K562 (cell line): ENCODE measurements at regions not wholly inside any gene's neighbourhood (a gene's known extent, or its start where the extent isn't known, plus 50 kb on each side); places are given as distances from the start of the nearest gene placed in this dataset.
A peak's percentile ranks its signal among the peaks of the same experiment; 100 is the strongest.
"Not testable (repeated sequence)": the region's sequence is repeated elsewhere in the genome, so short reads cannot be mapped to it uniquely, and the experiment has no call there.

Experiments
- ATAC-seq: fragments of 200-7000 bp; cut with Tn5 transposase; 3 replicates; pipeline ENCODE4 v1.9.1; 2020; ENCODE audit warnings: moderate library complexity
- BruUV-seq: library from RNA; stranded (reverse); fragments of 400-500 nt; replicated peaks from 2 replicates; lab custom pipeline; 2021; lab: Mats Ljungman, UMichigan
- CTCF ChIA-PET: fragments of 300-600 bp; formaldehyde crosslinking; extraction: SDS; loops from one replicate; lab custom pipeline; 2021; ENCODE audit warnings: low intra/inter-chr PET ratio; lab: Yijun Ruan, JAX
- POLR2A ChIA-PET: fragments of 300-600, 350-650 bp; sonication (Branson Sonifier 250); formaldehyde crosslinking; extraction: SDS; loops from one replicate; lab custom pipeline; 2021; ENCODE audit warnings: antibody characterized with exemption, inconsistent platforms; lab: Yijun Ruan, JAX
- DNase-seq, 4 experiments: peaks; one replicate each; pipeline versions ENCODE4 v3.0.0 to v3.0.0-alpha.2; 2011 to 2018; ENCODE audit warnings: low spot score in 3 of 4, mixed read lengths in 3 of 4; ENCODE audit errors: extremely low read depth in 1 of 4
- FAIRE-seq: peaks from 2 replicates; lab custom pipeline; 2011; peaks lifted over from hg19 to GRCh38; lab: Jason Lieb, UNC
- H2AFZ ChIP-seq: 2 replicates; pipeline ENCODE4 v1.6.0; 2011; ENCODE audit warnings: low read depth, low read length, control low read depth, inconsistent platforms
- H3K27ac ChIP-seq: fragments of 200-600 bp; 3 replicates; pipeline ENCODE4 v1.8.0; 2011; ENCODE audit warnings: low read depth, mild to moderate bottlenecking, control low read depth, inconsistent platforms, low read length, moderate library complexity, mixed read lengths; ENCODE audit errors: extremely low read depth
- H3K27me3 ChIP-seq, 2 experiments: fragments of 300-600 bp in 1 of 2; 2 replicates in 1 of 2; 3 replicates in 1 of 2; pipeline versions ENCODE4 v1.6.0 to v1.8.0; 2011; ENCODE audit warnings: inconsistent platforms in 2 of 2, low read length in 2 of 2, mild to moderate bottlenecking in 1 of 2, mixed read lengths in 1 of 2, moderate library complexity in 1 of 2; ENCODE audit not compliant: control insufficient read depth in 2 of 2, insufficient read depth in 2 of 2
- H3K36me3 ChIP-seq: fragments of 300-600 bp; 3 replicates; pipeline ENCODE4 v1.8.0; 2011; ENCODE audit warnings: mild to moderate bottlenecking, low read length, inconsistent platforms; ENCODE audit not compliant: control insufficient read depth, insufficient read depth
- H3K4me1 ChIP-seq, 2 experiments: fragments of 200-600 bp in 1 of 2; replicated peaks in 1 of 2; 2 replicates in 1 of 2; 3 replicates in 1 of 2; pipeline versions ENCODE4 v1.5.1 to v1.8.0; 2011; ENCODE audit warnings: inconsistent platforms in 2 of 2, low read length in 2 of 2, mild to moderate bottlenecking in 1 of 2, mixed read lengths in 1 of 2, moderate library complexity in 1 of 2; ENCODE audit not compliant: control insufficient read depth in 2 of 2, insufficient read depth in 2 of 2
- H3K4me2 ChIP-seq: 2 replicates; pipeline ENCODE4 v1.6.1; 2011; ENCODE audit warnings: low read length, control low read depth, inconsistent platforms, mixed read lengths; ENCODE audit not compliant: insufficient read depth
- H3K4me3 ChIP-seq: fragments of 200-600 bp; sonication (generic), shearing (Covaris generic); 2 replicates; pipeline ENCODE4 v1.5.1; 2016; ENCODE audit warnings: control low read depth, inconsistent platforms
- H3K79me2 ChIP-seq: fragments of 200-600 bp; 3 replicates; pipeline ENCODE4 v1.8.0; 2011; ENCODE audit warnings: low read length, inconsistent platforms; ENCODE audit not compliant: control insufficient read depth, insufficient read depth
- H3K9ac ChIP-seq, 2 experiments: 2 replicates each; pipeline versions ENCODE4 v1.6.0 to v1.6.1; 2011; ENCODE audit warnings: low read depth in 2 of 2, low read length in 2 of 2, control low read depth in 1 of 2, inconsistent platforms in 1 of 2, mild to moderate bottlenecking in 1 of 2, mixed read lengths in 1 of 2; ENCODE audit not compliant: insufficient read depth in 1 of 2
- H3K9me1 ChIP-seq: one replicate; pipeline ENCODE4 v1.6.0; 2011; ENCODE audit warnings: inconsistent platforms, mild to moderate bottlenecking, low read length, moderate library complexity; ENCODE audit not compliant: control insufficient read depth, insufficient read depth
- H3K9me3 ChIP-seq: replicated peaks from 2 replicates; pipeline ENCODE4 v1.5.1; 2011; ENCODE audit warnings: low read depth, low read length, inconsistent platforms; ENCODE audit not compliant: control insufficient read depth, insufficient read depth
- H4K20me1 ChIP-seq: replicated peaks from 2 replicates; pipeline ENCODE4 v1.6.1; 2011; ENCODE audit warnings: low read length, inconsistent platforms, mixed read lengths; ENCODE audit not compliant: control insufficient read depth, insufficient read depth
- FOXA3 ChIP-seq, 2 experiments: fragments of 450-650 bp in 1 of 2; sonication (generic) in 1 of 2; formaldehyde crosslinking; IDR thresholded peaks in 1 of 2; conservative IDR thresholded peaks in 1 of 2; 2 replicates each; pipeline versions ENCODE4 v1.4.0 to v1.8.0; 2020 to 2022; ENCODE audit warnings: mild to moderate bottlenecking in 2 of 2, missing genetic modification reagents in 1 of 2
- FOXK2 ChIP-seq, 2 experiments: fragments of 450-650 bp; IDR thresholded peaks in 1 of 2; conservative IDR thresholded peaks in 1 of 2; 2 replicates each; pipeline ENCODE4 v1.6.1; 2016; ENCODE audit warnings: low read depth in 2 of 2, mild to moderate bottlenecking in 1 of 2
- MEIS2 ChIP-seq: fragments of 450-650 bp; IDR thresholded peaks from 2 replicates; pipeline ENCODE4 v1.6.1; 2014; ENCODE audit warnings: mild to moderate bottlenecking; ENCODE audit not compliant: partially characterized antibody
- PBX2 ChIP-seq, 2 experiments: IDR thresholded peaks in 1 of 2; conservative IDR thresholded peaks in 1 of 2; 2 replicates each; pipeline ENCODE4 v1.6.1; 2016; ENCODE audit warnings: low read depth in 2 of 2, mild to moderate bottlenecking in 1 of 2, missing compliant biosample characterization in 1 of 2, missing genetic modification characterization in 1 of 2, moderate library complexity in 1 of 2
- TOE1 ChIP-seq, 2 experiments: fragments of 450-650 bp in 1 of 2; sonication (generic) in 1 of 2; formaldehyde crosslinking in 1 of 2; IDR thresholded peaks; 2 replicates each; pipeline versions ENCODE4 v1.7.1 to v1.8.0; 2016 to 2022; ENCODE audit warnings: borderline replicate concordance in 2 of 2, mild to moderate bottlenecking in 2 of 2, antibody characterized with exemption in 1 of 2, inconsistent platforms in 1 of 2, low read depth in 1 of 2, missing genetic modification reagents in 1 of 2, moderate library complexity in 1 of 2
- YY1 ChIP-seq, 3 experiments: IDR thresholded peaks; 2 replicates each; pipeline ENCODE4 v1.6.1; 2011; ENCODE audit warnings: low read length in 2 of 3, mild to moderate bottlenecking in 2 of 3, moderate library complexity in 2 of 3, borderline replicate concordance in 1 of 3, control low read depth in 1 of 3, low read depth in 1 of 3; ENCODE audit not compliant: insufficient read depth in 3 of 3, insufficient replicate concordance in 2 of 3, control insufficient read depth in 1 of 3, insufficient read length in 1 of 3; ENCODE audit errors: extremely low read depth in 1 of 3
- ZNF766 ChIP-seq: fragments of 200-800 bp; sonication (Bioruptor generic); conservative IDR thresholded peaks from 2 replicates; pipeline ENCODE4 v1.6.1; 2016; ENCODE audit warnings: missing genetic modification characterization, missing compliant biosample characterization
- WGBS: fragments of 100-300 bp; shearing (Covaris generic); methylation state at CpG from one replicate; pipeline ENCODE4 v1.1.6; 2016; ENCODE audit warnings: low coverage, mixed read lengths; ENCODE audit not compliant: insufficient coverage; ENCODE audit errors: missing lambda C conversion rate; 5-methylcytosine and 5-hydroxymethylcytosine counted together
- in situ Hi-C: fragments of 300-500 bp; cut with MboI; formaldehyde crosslinking; loops from 4 replicates; pipeline ENCODE4 v1.15.0; 2018; ENCODE audit warnings: inconsistent platforms, mixed read lengths
- intact Hi-C: fragments of 100-400 bp; cut with micrococcal nuclease; formaldehyde crosslinking; loops from 2 replicates; pipeline ENCODE4 v1.14.2; 2022
- TF ChIP-seq, protein P1 (sequence below), 2 experiments: fragments of 450-650 bp; conservative IDR thresholded peaks; 2 replicates each; pipeline ENCODE4 v1.6.1; 2017; ENCODE audit warnings: mild to moderate bottlenecking in 2 of 2, moderate library complexity in 2 of 2
- TF ChIP-seq, protein P2 (sequence below): fragments of 450-650 bp; IDR thresholded peaks from 2 replicates; pipeline ENCODE4 v1.6.1; 2016

DNA sequence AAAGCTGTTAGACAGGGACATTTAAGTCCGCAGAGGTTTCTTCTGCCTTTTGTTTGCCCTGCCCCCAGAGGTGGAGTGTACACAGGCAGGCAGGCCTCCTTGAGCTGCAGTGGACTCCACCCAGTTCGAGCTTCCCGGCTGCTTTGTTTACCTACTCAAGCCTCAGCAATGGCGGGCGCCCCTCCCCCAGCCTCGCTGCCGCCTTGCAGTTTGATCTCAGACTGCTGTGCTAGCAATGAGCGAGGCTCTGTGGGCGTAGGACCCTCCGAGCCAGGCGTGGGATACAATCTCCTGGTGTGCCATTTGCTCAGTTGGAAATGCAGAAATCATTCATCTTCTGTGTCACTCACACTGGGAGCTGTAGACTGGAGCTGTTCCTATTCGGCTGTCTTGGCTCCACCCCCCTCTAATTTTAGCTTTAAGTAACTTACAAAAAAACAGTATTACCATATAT lies 171.5 kb downstream of the PLCE1 start:
- DNase-seq, result peak in 1 of 4 experiments; percentile 41
- H4K20me1 ChIP-seq; FAIRE-seq; H3K79me2 ChIP-seq; H3K4me1 ChIP-seq; H3K9ac ChIP-seq; H3K27me3 ChIP-seq; BruUV-seq; H3K36me3 ChIP-seq; H3K27ac ChIP-seq; in situ Hi-C loops; H3K9me3 ChIP-seq; H3K9me1 ChIP-seq; intact Hi-C loops; CTCF ChIA-PET; TF ChIP-seq TOE1 (CRISPR knock-in tag; IDR thresholded peaks at IDR 0.05; ENCODE audit: borderline replicate concordance, low read depth); PBX2 (CRISPR knock-in tag; IDR thresholded peaks at IDR 0.05; ENCODE audit: low read depth): not testable (repeated sequence)
- POLR2A ChIA-PET, result interaction anchor here (1.2 kb wide), 1 partner anchor 8 kb away, joined by 3 read pairs; no protein-coding TSS in a partner anchor
- Histone ChIP-seq H3K4me2 (peak overlapping the region; percentile 32), H3K4me3 (peak overlapping the region; percentile 34; the same call in 1 of the 2 replicates), H2AFZ (peak overlapping the region; percentile 34; the same call in 1 of the 2 replicates)
- TF ChIP-seq FOXK2 (conservative IDR thresholded peaks at IDR 0.05 in 1 of 2, IDR thresholded peaks at IDR 0.05 in 1 of 2; ENCODE audit: low read depth in 2 of 2) (peak; percentile 83 to 88), TOE1 (IDR thresholded peaks at IDR 0.05; ENCODE audit: borderline replicate concordance) (0 out of 2 replicates have a peak, but pooled peaks have one; percentile 21), YY1 (IDR thresholded peaks at IDR 0.05; ENCODE audit: borderline replicate concordance in 1 of 3, control insufficient read depth in 1 of 3, extremely low read depth in 1 of 3, insufficient read depth in 3 of 3, insufficient read length in 1 of 3, insufficient replicate concordance in 2 of 3, low read depth in 1 of 3, low read length in 2 of 3) (peak in 1 of 3 experiments; percentile 13), PBX2 (tag; conservative IDR thresholded peaks at IDR 0.05; ENCODE audit: low read depth) (peak; percentile 69), MEIS2 (peak; percentile 66), ZNF766 (CRISPR knock-in tag) (peak; percentile 99), FOXA3 (CRISPR knock-in tag; conservative IDR thresholded peaks at IDR 0.05 in 1 of 2, IDR thresholded peaks at IDR 0.05 in 1 of 2) (peak; percentile 40 to 79; a peak in 3 of 4 replicates)
- TF ChIP-seq, protein P1, sequence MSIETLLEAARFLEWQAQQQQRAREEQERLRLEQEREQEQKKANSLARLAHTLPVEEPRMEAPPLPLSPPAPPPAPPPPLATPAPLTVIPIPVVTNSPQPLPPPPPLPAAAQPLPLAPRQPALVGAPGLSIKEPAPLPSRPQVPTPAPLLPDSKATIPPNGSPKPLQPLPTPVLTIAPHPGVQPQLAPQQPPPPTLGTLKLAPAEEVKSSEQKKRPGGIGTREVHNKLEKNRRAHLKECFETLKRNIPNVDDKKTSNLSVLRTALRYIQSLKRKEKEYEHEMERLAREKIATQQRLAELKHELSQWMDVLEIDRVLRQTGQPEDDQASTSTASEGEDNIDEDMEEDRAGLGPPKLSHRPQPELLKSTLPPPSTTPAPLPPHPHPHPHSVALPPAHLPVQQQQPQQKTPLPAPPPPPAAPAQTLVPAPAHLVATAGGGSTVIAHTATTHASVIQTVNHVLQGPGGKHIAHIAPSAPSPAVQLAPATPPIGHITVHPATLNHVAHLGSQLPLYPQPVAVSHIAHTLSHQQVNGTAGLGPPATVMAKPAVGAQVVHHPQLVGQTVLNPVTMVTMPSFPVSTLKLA (conservative IDR thresholded peaks at IDR 0.05), result 0 out of 4 replicates have a peak, but pooled peaks of 1 of the 2 experiments have one; percentile 36
- TF ChIP-seq, protein P2, sequence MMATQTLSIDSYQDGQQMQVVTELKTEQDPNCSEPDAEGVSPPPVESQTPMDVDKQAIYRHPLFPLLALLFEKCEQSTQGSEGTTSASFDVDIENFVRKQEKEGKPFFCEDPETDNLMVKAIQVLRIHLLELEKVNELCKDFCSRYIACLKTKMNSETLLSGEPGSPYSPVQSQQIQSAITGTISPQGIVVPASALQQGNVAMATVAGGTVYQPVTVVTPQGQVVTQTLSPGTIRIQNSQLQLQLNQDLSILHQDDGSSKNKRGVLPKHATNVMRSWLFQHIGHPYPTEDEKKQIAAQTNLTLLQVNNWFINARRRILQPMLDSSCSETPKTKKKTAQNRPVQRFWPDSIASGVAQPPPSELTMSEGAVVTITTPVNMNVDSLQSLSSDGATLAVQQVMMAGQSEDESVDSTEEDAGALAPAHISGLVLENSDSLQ, result peak; percentile 88
- 5% methylated on average over 6 of the region's 12 CpGs for WGBS
- ATAC-seq, result peak; percentile 70
